GM18499 (cell line): ENCODE measurements at regions not wholly inside any gene's neighbourhood (a gene's known extent, or its start where the extent isn't known, plus 50 kb on each side); places are given as distances from the start of the nearest gene placed in this dataset.
"Not testable (repeated sequence)": the region's sequence is repeated elsewhere in the genome, so short reads cannot be mapped to it uniquely, and the experiment has no call there.

ENCODE experiments used
- ATAC-seq: cut with Tn5 transposase; IDR thresholded peaks from one replicate; pipeline ENCODE4 v1.9.1; 2021; ENCODE audit warnings: moderate number of reproducible peaks; ENCODE audit not compliant: insufficient read depth, unreplicated experiment

DNA sequence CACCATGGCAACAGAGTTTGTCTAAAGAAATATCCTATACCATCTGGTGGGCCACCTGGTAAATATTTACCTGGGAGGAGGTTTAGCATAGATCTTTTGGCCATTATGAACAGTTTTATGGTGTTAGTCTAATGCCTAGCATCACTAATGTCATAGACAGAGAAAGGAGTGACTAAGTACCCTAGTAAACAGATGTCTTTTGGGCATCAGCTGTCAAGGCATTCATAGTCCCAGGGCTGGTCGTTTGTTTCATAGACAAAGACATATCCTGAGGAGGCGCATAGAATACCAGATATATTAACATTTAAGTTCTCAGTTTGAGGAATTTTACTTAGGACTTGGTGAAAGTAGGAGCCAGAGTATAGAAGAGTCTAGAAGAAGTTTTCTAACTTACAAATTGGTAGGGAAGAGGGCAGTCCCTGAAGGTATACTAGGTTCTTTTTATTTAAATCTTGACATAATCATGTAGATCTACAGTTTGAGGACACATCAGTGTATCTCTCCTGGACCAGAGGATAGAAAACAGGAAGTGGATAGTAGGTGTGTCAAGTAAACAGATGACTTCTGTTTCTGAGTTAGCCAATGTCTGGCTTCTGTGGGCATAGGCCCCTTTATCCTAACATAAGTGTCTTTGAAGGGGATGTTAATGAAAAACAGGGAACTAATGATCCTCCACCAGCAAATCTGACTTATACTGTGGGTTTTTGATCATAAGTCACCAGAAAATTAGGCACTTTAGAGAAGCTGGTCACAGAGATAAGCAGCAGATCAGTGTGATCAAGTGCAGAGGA is 105.0 kb upstream of the PRSS3 start:
- no peak for ATAC-seq

DNA sequence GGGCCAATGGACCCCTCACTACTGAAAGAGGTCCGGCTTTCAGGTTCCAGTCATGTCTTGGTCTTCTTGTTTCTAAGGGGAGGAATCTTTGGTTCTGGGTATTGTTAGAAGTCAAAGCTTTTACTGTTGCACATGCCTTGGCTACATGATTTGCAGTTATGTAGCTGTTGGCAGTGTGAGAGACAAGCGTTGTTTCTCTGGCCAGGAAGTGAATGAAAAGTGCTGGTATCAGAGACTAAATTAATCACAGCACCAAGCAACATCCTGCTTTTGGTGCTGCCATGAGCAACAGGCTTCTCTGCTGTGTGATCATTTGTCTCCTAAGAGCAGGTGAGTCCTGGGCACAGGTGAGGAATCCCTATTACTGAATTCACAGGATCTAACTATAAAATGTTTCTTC is 100.1 kb upstream of the PRSS3 start:
- no peak for ATAC-seq

DNA sequence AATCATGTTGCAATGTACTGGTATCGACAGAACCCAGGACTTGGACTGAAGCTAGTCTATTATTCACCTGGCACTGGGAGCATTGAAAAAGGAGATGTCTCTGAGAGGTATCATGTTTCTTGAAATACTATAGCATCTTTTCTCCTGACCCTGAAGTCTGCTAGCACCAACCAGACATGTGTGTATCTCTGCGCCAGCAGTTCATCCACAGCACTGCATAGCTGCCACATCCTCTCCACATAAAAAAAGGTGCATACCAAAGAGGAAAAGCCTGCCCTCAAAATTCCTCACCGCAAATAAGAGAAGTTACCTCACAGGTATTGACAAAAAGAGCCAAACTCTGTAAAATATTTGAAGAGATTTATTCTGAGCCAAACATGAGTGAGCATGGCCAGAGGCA is 99.5 kb upstream of the PRSS3 start:
- no peak for ATAC-seq

DNA sequence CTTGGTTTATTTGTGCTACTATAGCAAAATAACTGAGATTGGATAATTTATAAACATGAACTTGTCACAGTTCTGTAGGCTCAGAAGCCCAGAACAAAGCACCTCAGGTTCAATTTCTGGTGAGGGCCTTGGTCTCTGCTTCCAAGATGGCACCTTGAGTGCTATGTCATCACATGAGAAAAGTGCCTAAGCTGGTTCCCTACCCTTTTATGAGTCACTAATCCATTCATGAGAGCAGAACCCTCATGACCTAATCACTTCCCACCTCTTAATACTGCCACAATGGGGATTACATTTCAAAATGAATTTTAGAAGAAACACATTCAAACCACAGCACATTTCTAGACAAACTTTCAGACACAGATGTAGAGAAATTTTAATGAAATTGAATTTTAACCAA is 98.2 kb upstream of the PRSS3 start:
- no peak for ATAC-seq

DNA sequence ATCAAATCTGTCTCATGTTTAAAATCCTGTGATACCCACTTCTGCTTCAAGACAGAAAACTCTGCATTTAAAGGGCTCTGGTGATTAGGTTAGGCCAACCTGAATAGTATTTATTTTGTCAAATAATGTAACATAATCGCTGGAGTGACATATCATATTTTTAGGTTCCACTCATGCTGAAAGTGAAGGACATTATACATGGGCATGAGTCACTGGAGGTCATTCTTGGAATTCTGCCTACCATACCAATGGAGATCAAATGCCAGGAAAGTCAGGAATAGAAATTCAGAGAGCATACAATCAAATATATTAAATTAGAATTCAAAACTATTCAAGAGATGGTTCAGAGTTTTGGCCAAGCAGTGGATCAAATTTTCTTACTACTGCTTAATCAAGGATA is 97.1 kb upstream of the PRSS3 start:
- no peak for ATAC-seq

DNA sequence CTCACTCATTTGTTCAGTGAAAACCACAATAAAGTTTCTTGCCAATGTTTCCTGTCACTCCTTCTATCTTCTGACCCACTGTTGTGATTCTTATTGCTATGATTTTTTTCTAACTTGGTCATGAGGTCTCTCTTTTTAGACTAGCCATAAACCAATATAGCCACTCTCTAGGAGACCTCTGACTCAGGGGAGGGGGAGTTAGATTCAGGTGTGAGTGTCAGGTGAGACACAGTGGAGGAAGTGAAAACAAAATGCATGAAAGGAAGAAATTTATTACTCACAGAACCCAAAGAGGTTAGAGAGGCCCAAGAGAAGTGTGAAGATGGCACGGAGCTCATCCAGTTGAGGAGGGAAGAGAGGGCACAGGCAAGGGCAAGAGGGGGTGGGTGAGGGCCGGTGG is 94.4 kb upstream of the PRSS3 start:
- ATAC-seq = not testable (repeated sequence)

DNA sequence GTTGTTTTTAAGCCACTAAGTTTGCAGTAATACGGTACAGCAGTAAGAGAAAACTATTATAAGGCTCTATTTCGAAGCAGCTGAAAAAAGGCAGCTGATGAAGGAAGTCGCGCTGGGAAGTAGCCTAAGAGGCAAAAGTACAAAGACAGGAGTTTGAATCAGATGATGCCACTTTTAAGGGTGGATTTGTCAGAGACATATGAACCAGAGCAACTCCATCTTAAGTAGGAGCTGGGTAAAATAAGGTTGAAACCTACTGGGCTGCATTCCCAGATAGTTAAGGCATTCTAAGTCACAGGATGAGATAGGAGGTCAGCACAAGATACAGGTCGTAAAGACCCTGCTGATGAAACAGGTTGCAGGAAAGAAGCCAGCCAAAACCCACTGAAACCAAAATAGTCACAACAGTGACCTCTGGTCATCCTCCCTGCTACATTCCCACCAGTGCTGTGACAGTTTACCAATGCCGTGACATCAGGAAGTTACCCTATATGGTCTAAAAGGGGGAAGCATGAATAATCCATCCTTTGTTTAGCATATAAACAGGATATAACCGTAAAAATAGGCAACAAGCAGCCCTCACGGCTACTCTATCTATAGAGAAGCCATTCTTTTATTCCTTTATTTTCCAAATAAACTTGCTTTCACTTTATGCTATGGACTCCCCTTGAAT is 91.8 kb upstream of the PRSS3 start:
- ATAC-seq = no peak

DNA sequence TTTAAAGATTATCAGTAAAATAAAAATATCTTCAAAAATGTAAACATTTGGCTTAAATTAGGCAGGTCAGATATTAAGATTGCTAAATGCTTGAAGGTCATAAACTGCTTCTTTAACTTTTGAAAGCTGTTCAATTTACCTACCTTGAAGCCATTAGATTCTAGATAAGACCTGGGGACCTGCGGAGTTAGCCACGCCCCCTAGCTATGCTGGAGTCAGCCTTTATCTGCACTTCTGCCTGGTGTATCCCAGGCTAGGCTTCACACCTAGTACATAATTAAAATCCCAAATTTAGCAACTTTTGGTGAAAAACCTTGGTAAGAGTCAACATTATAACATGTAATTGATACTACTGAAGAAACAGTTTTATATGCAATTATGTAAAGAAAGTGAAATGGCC is 89.9 kb upstream of the PRSS3 start:
- ATAC-seq = not testable (repeated sequence)

DNA sequence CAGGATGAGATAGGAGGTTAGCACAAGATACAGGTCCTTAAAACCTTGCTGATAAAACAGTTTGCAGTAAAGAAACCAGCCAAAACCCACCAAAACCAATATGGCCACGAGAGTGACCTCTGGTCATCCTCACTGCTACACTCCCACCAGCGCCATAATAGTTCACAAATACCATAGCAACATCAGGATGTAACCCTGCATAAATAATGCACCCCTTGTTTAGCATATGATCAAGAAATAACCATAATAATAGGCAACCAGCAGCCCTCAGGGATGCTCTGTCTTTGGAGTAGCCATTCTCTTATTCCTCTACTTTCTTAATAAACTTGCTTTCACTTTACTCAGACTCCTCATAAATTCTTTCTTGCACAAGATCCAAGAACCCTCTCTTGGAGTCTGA is 86.9 kb upstream of the PRSS3 start:
- ATAC-seq = no peak

DNA sequence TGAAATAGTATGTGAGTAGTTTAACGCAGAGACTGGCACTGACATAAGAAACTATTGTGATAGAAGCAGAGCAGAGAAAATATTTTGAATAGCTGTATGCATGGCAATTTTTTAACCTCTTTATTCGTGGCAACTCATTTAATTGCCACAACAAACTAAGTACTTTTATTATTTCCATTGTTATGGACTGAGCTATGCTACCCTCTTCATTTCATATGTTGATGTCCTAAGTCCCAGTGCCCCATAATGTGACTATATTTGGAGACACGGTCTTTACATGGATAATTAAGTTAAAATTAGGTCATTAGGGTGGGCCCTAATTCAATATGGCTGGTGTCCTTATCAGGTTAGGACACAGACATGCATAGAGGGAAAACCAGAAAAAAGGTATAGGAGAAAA is 86.1 kb upstream of the PRSS3 start:
- no peak for ATAC-seq

DNA sequence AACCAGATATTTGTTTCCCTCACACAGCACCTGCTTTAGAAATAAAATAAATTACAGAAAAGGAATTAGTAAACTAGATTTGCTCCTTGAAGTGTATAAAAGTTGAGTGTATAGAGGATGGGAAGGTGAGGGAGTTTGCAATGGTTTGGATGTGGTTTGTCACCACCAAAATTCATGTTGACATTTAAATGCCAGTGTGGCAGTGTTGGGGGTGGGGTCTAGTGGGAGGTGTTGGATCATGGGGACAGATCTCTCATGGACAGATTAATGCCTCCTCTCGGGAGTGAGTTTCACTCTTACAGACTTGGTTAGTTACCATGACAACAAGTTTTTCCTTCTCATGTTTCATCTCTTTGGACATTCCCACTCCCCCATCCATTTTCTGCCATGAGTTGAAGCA is 83.9 kb upstream of the PRSS3 start:
- ATAC-seq = not testable (repeated sequence)

DNA sequence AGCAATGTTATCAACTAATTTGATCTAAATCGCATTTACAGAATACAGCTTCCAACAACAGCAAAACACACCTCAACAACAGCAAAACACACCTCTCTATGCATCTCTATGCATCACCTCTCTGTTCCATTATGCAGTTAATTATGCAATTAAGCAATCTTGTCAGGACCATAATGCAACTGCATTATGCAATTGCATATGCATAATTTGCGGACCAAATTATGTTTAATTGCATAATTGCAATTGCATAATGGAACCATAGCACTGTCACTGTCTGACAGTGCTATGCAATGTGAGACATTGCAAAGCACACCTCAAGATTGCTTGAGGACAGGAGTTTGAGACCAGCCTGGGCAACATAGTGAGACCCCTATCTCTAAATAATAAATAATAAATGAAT is 80.4 kb upstream of the PRSS3 start:
- ATAC-seq = no peak

DNA sequence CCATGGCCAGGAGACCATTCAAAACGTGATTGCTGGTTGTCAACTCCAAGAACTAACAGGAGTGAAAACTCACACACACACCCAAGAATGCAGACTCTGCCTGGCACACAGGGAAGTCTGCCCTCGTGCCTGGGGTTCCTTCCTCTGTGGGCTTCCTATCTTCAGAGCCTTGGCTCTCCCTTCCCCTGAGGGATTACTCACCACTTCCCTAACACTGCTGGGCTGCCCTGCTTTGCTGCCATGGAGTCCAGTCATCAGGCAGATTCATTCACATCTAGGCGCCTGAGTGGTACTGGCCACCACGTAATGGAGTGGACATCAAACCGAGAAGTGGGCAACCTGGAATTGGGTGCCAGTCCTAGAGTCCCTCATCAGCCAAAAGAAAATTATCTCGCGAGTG is 76.4 kb upstream of the PRSS3 start:
- ATAC-seq = no peak

DNA sequence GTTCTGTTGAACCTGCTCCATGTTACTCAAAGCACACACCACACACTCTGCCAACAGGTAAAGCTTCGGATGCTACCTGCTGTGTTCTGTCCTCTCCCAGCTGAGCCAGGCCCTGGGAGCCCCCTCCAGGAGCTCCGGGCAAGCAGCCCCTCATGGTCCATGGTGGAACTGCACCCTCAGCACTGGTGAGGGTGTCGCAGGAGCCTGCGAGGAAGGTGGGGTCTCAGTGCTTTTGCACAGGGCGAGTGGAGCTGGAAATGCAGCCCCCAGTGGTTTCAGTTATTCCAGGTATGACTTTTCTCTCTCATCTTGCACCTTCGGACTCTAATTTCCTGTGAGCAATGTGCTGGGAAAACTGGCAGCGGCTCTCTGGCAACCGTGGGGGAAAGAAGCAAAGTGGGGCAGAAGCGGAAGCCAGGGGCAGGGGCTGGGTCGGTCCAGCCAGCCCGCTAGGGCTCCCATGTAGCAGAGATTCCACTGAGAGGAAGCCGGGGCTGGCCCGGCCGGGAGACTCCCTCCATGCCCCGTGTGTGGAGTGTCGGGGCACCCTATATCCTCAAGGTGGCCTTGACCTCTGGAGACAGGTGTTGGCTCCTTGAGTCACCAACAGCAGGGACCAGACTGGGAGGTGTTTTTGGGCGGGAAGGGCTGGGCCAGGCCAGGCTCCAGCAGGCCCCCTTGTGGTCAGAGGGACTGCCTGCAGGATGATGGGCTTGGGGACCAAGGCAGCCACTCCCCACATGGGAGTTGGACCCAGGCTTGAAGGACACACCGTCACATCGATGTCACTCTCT is 75.6 kb upstream of the PRSS3 start:
- no peak for ATAC-seq

DNA sequence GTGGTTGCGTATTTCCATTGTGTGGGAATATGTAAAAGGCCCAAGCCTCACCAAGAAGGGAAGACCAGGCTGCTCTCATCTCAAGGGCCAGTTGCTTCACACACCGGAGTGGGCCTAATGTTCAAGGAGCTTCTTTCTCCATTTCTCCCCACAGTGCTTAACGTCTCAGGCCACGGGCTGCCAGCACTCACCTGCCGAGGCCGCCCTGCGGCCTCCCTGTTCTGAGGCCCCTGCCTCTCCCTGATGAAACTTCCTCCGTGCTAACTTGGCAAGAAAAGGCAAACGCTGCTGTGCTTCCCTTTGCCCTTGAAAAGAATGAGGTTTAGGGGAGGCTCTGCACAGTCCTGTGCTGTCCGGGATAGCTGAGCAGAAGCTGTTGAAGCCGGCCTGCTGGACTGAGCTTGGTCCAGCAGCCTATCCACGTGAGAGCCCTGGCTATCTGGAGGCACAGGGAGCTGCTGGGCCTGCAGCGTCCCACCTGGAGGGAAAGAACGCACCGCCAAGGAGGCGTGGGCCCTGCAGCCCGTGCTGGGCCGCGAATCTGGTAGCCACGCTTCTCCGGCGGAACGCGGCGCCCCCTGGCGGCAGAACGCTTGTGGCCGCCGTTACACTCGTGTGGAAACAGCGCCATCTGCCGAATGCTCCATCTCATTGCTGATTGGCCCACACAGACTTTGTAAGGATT is 73.5 kb upstream of the PRSS3 start:
- ATAC-seq = no peak

DNA sequence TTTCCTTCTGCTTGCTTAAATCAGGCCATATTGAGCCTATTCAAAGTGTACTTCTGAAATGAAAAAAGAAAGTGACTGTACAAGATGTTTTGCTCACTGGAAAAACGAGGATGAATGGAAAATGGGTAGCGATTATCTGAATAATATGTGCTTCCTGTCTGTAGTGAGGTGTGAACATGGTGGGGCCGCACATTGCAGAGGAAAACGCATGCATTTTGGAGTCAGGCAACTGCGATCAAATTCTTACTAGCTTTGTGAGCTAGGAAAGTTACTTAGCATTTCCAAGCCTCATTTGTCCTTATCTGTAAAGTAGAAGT is 73.0 kb upstream of the PRSS3 start:
- no peak for ATAC-seq

DNA sequence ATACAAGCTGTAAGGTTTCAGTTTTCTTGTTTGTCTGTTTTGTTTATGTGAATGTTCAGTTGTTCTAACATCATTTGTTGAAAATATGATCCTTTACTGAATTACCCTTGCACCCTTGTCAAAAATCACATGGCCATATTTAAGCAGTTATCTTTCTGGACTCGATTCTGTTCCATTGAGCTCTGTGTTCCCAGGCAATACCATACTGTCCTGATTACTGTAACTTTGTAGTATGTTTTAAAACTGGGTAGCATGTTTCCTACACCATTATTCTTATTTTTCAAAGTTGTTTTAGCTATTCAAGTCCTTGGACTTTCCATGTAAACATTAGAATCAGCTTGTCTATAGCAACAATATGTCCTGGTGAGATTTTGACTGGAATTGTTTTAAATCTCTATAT is 66.7 kb upstream of the PRSS3 start:
- ATAC-seq = no peak

DNA sequence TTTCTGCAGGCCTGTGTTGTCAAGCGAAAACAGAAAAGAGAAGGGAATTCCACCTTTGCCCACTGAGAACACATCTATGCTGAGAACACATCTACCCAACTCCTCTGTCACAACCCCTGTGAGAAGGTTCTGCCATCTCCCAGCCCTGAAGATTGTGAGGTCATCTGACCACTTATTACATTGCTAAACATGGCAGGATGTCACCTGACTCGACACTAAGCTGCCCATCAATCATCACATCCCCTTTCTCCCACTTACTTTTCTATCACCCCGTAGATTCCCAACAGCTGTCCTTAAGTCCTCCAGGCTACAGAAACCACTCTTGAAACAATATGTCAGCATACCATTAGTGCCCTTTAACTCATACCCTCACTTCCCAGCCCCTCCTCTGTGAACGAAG is 64.2 kb upstream of the PRSS3 start:
- ATAC-seq = no peak

DNA sequence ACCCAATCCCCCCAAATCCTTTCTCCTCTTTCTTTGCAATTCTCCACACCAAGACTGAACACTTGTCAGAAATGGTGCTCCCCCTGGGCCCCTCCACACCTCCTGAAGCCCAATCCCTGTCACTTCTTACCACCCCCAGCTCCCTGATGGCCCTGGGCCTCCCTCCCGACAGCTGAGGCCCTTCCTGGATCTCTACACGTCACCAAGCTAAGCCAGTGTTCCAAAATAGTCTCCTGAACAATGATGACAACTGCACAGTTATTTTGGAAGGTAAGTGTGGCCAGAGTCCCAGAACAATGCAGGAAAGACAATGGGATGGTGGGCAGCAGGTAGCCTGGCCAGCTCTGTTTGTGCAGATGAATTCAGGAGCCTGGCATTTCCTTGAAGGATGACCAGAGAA is 63.7 kb upstream of the PRSS3 start:
- no peak for ATAC-seq

DNA sequence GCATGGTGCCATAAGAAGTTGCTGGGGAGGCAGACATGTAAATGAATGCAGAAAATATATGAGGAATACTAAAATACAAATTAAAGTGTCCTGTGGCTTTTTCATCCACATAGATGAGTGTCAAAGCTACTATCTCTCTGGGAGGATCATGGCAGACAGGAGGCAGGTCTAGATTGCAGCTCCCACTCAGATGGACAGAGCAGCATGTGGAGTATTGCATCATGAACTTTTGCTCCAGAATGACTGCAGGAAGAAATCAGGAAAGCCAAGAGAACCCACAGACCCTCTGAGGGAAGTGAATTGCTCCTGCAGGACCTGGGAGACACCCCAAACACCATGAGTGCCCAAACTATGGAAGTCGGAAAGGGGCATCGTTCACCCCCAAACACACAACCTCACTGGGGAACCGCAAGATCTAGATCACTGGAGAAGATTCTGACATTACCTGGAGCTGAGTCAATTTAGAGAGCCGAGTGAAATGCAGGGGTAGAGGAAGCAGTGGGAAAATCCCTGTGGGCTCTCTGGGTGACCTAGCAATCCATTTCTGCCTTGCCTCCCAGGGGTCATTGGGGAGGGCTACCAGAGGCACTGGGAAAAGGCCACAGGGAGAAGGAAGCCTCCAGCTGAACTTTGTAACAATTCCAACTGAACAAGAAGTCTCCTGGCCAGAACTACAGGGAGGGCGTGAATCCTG is 61.0 kb upstream of the PRSS3 start:
- not testable (repeated sequence) for ATAC-seq
